IMR-90 (cell line): ENCODE measurements at regions not wholly inside any gene's neighbourhood (a gene's known extent, or its start where the extent isn't known, plus 50 kb on each side); places are given as distances from the start of the nearest gene placed in this dataset.

Source experiments
- ATAC-seq: fragments of 200-7000 bp; cut with Tn5 transposase; 2 replicates; pipeline ENCODE4 v1.9.1; 2020; ENCODE audit warnings: low read depth, mild to moderate bottlenecking, moderate library complexity
- BruUV-seq: library from RNA; stranded (reverse); fragments of 400-500 nt; replicated peaks from 2 replicates; lab custom pipeline; 2021; lab: Mats Ljungman, UMichigan
- CTCF ChIA-PET: fragments of 300-600 bp; formaldehyde crosslinking; extraction: SDS; loops from one replicate; lab custom pipeline; 2021; ENCODE audit warnings: antibody characterized with exemption; lab: Yijun Ruan, JAX
- POLR2A ChIA-PET: fragments of 300-600 bp; sonication (Branson Sonifier 250); formaldehyde crosslinking; loops from one replicate; lab custom pipeline; 2022; ENCODE audit warnings: antibody characterized with exemption; ENCODE audit not compliant: unreplicated experiment; lab: Charles Lee
- DNase-seq: peaks from one replicate; pipeline ENCODE4 v3.0.0; 2013
- H2AFZ ChIP-seq: replicated peaks from 2 replicates; pipeline ENCODE3; 2013; ENCODE audit warnings: low read length, mild to moderate bottlenecking; ENCODE audit not compliant: poor library complexity
- H2AK5ac ChIP-seq: 2 replicates; pipeline ENCODE4 v1.6.1; 2013; ENCODE audit warnings: low read depth, low read length, inconsistent platforms
- H2AK9ac ChIP-seq: replicated peaks from 2 replicates; pipeline ENCODE3; 2013; ENCODE audit warnings: mild to moderate bottlenecking, low read depth, low read length, moderate library complexity; ENCODE audit not compliant: poor library complexity
- H2BK120ac ChIP-seq: 2 replicates; pipeline ENCODE4 v1.6.1; 2013; ENCODE audit warnings: low read depth, low read length, inconsistent platforms
- H2BK15ac ChIP-seq: 3 replicates; pipeline ENCODE4 v1.6.1; 2013; ENCODE audit warnings: low read depth, low read length, inconsistent platforms
- H2BK20ac ChIP-seq: 2 replicates; pipeline ENCODE4 v1.6.1; 2013; ENCODE audit warnings: low read depth, mild to moderate bottlenecking, inconsistent platforms, low read length, moderate library complexity
- H2BK5ac ChIP-seq: 2 replicates; pipeline ENCODE4 v1.6.1; 2013; ENCODE audit warnings: mild to moderate bottlenecking, low read depth, low read length, inconsistent platforms; ENCODE audit not compliant: poor library complexity, severe bottlenecking
- H3K14ac ChIP-seq: replicated peaks from 2 replicates; pipeline ENCODE4 v1.6.1; 2013; ENCODE audit warnings: low read depth, low read length, inconsistent platforms
- H3K18ac ChIP-seq: 2 replicates; pipeline ENCODE4 v1.6.1; 2013; ENCODE audit warnings: low read depth, low read length, control low read depth
- H3K23ac ChIP-seq: 2 replicates; pipeline ENCODE4 v1.6.1; 2013; ENCODE audit warnings: low read depth, low read length, inconsistent platforms
- H3K27ac ChIP-seq: 2 replicates; pipeline ENCODE4 v1.5.1; 2013; ENCODE audit warnings: mild to moderate bottlenecking, control low read depth, low read length; ENCODE audit not compliant: insufficient read depth
- H3K27me3 ChIP-seq: 2 replicates; pipeline ENCODE4 v1.6.1; 2013; ENCODE audit warnings: low read length; ENCODE audit not compliant: control insufficient read depth, insufficient read depth
- H3K36me3 ChIP-seq: 2 replicates; pipeline ENCODE4 v1.6.1; 2013; ENCODE audit warnings: low read length, mixed read lengths; ENCODE audit not compliant: control insufficient read depth, insufficient read depth
- H3K4ac ChIP-seq: 2 replicates; pipeline ENCODE4 v1.6.1; 2013; ENCODE audit warnings: low read depth, low read length, inconsistent platforms
- H3K4me1 ChIP-seq: 2 replicates; pipeline ENCODE4 v1.6.1; 2013; ENCODE audit warnings: low read length, mixed read lengths; ENCODE audit not compliant: control insufficient read depth, insufficient read depth
- H3K4me2 ChIP-seq: 2 replicates; pipeline ENCODE4 v1.6.1; 2013; ENCODE audit warnings: low read depth, mild to moderate bottlenecking, control low read depth, low read length, moderate library complexity
- H3K4me3 ChIP-seq: 2 replicates; pipeline ENCODE4 v1.5.1; 2013; ENCODE audit warnings: low read depth, mild to moderate bottlenecking, control low read depth, low read length, moderate library complexity; ENCODE audit not compliant: insufficient read depth
- H3K56ac ChIP-seq: 2 replicates; pipeline ENCODE4 v1.6.1; 2013; ENCODE audit warnings: low read length, inconsistent platforms; ENCODE audit not compliant: insufficient read depth; ENCODE audit errors: extremely low read depth
- H3K79me1 ChIP-seq, 2 experiments: 2 replicates each; pipeline ENCODE4 v1.6.1; 2013; ENCODE audit warnings: low read length in 2 of 2, inconsistent platforms in 1 of 2, low read depth in 1 of 2
- H3K9ac ChIP-seq: 2 replicates; pipeline ENCODE4 v1.6.1; 2013; ENCODE audit warnings: low read depth, low read length, control low read depth
- H3K9me1 ChIP-seq: 2 replicates; pipeline ENCODE4 v1.6.1; 2013; ENCODE audit warnings: low read length, inconsistent platforms; ENCODE audit not compliant: insufficient read depth
- H3K9me3 ChIP-seq: 2 replicates; pipeline ENCODE4 v1.6.1; 2013; ENCODE audit warnings: low read length; ENCODE audit not compliant: control insufficient read depth, insufficient read depth
- H4K20me1 ChIP-seq: 2 replicates; pipeline ENCODE4 v1.6.1; 2013; ENCODE audit warnings: low read length, inconsistent platforms; ENCODE audit not compliant: insufficient read depth
- H4K5ac ChIP-seq: 2 replicates; pipeline ENCODE4 v1.6.1; 2013; ENCODE audit warnings: mild to moderate bottlenecking, low read depth, low read length, control low read depth
- H4K8ac ChIP-seq, 2 experiments: 2 replicates each; pipeline ENCODE4 v1.6.1; 2013; ENCODE audit warnings: low read depth in 2 of 2, low read length in 2 of 2, control low read depth in 1 of 2, inconsistent platforms in 1 of 2
- H4K91ac ChIP-seq: 2 replicates; pipeline ENCODE4 v1.6.1; 2013; ENCODE audit warnings: low read depth, low read length, inconsistent platforms; ENCODE audit not compliant: insufficient read depth
- BHLHE40 ChIP-seq: fragments of 150-350 bp; IDR thresholded peaks from 2 replicates; pipeline ENCODE4 v1.6.1; 2016; ENCODE audit warnings: mild to moderate bottlenecking, low read depth, low read length
- CEBPB ChIP-seq: IDR thresholded peaks from 2 replicates; pipeline ENCODE4 v1.6.1; 2012; ENCODE audit warnings: low read depth, low read length, improper control_type of control experiment
- CHD1 ChIP-seq: IDR thresholded peaks from 2 replicates; pipeline ENCODE4 v1.6.1; 2012; ENCODE audit warnings: low read depth, low read length, improper control_type of control experiment
- CTCF ChIP-seq: conservative IDR thresholded peaks from 2 replicates; pipeline ENCODE4 v1.5.1; 2012; ENCODE audit warnings: mild to moderate bottlenecking, low read depth, low read length, improper control_type of control experiment
- ELK1 ChIP-seq: fragments of 150-350 bp; IDR thresholded peaks from 2 replicates; pipeline ENCODE4 v1.6.1; 2016; ENCODE audit warnings: low read depth, mild to moderate bottlenecking, low read length, moderate library complexity, borderline replicate concordance
- FOS ChIP-seq: fragments of 150-350 bp; IDR thresholded peaks from 2 replicates; pipeline ENCODE4 v1.6.1; 2016; ENCODE audit warnings: low read depth, low read length
- MAFK ChIP-seq: IDR thresholded peaks from 2 replicates; pipeline ENCODE4 v1.6.1; 2012; ENCODE audit warnings: low read depth, low read length, improper control_type of control experiment
- MAZ ChIP-seq: IDR thresholded peaks from 2 replicates; pipeline ENCODE4 v1.6.1; 2012; ENCODE audit warnings: low read depth, mild to moderate bottlenecking, low read length, improper control_type of control experiment, moderate library complexity, borderline replicate concordance
- MXI1 ChIP-seq: IDR thresholded peaks from 2 replicates; pipeline ENCODE4 v1.6.1; 2012; ENCODE audit warnings: low read depth, mild to moderate bottlenecking, low read length, moderate library complexity, borderline replicate concordance
- NFE2L2 ChIP-seq: fragments of 150-350 bp; IDR thresholded peaks from 2 replicates; pipeline ENCODE4 v1.6.1; 2016; ENCODE audit warnings: low read depth, mild to moderate bottlenecking, low read length
- POLR2A ChIP-seq: IDR thresholded peaks from 2 replicates; pipeline ENCODE4 v1.6.1; 2012; ENCODE audit warnings: mild to moderate bottlenecking, low read depth, low read length
- RAD21 ChIP-seq: IDR thresholded peaks from 2 replicates; pipeline ENCODE4 v1.6.1; 2012; ENCODE audit warnings: low read length, improper control_type of control experiment
- RCOR1 ChIP-seq: IDR thresholded peaks from 2 replicates; pipeline ENCODE4 v1.6.1; 2012; ENCODE audit warnings: mild to moderate bottlenecking, low read length, improper control_type of control experiment; ENCODE audit not compliant: insufficient replicate concordance
- RFX5 ChIP-seq: IDR thresholded peaks from 2 replicates; pipeline ENCODE4 v1.8.0; 2012; ENCODE audit warnings: low read depth, mild to moderate bottlenecking, low read length, moderate library complexity
- SMC3 ChIP-seq: fragments of 150-350 bp; IDR thresholded peaks from 2 replicates; pipeline ENCODE4 v1.6.1; 2016; ENCODE audit warnings: low read depth, mild to moderate bottlenecking, antibody characterized with exemption, low read length, moderate library complexity
- WGBS, 2 experiments: methylation state at CpG; one replicate each; pipeline versions ENCODE4 v1.1.5 to v1.1.7; 2013; ENCODE audit warnings: missing lambda C conversion rate in 2 of 2; ENCODE audit not compliant: insufficient read length in 1 of 2; ENCODE audit errors: extremely low coverage in 2 of 2; 5-methylcytosine and 5-hydroxymethylcytosine counted together
- dilution Hi-C: fragments of 300-500 bp; cut with HindIII; formaldehyde crosslinking; loops from one replicate; pipeline ENCODE4 v1.14.3; 2018; ENCODE audit warnings: low sequenced_read_pairs; ENCODE audit not compliant: unreplicated experiment
- in situ Hi-C: fragments of 300-500 bp; cut with MboI; formaldehyde crosslinking; loops from 3 replicates; pipeline ENCODE4 v1.14.3; 2019; ENCODE audit warnings: low sequenced_read_pairs, inconsistent platforms, mixed read lengths
- intact Hi-C: fragments of 100-400 bp; cut with micrococcal nuclease; formaldehyde crosslinking; loops from 2 replicates; pipeline ENCODE4 v1.10.0; 2022
- TF ChIP-seq, protein P1 (sequence below): fragments of 150-350 bp; IDR thresholded peaks from 2 replicates; pipeline ENCODE4 v1.6.1; 2017; ENCODE audit warnings: mild to moderate bottlenecking, antibody characterized with exemption, low read length, low read depth

DNA sequence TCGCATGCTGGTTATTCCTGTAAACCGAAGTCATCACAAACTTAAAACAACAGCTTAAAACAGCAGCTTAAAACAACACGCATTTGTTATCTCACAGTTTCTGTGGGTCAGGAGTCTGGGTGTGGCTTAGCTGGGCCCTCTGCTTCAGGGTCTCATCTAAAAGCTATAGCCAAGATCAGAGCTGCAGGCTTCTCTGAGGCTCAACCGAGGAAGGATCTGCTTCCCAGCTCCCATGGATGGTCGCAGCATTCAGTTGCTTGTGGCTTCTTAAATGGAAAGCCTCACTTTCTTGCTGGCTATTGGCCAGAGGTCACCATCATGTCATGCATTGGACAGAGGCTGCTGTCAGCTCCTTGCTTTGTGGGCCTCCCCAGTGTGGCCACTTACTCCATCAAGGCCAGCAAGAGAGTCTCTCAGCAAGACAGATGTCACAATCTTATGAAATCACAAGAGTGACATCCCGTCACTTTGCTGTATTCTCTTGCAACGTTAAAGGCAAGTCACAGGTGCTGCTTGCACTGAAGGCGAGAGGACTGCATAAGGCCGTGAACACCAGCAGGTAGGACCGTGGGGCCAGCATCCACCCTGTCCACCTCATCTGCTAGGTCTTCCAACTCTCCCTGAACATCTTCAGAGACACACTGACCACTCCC, 117.9 kb upstream of the TNRC6C start:
- Histone ChIP-seq H3K14ac (no peak overlapping the region), H3K4me2 (no peak overlapping the region), H3K27ac (no peak overlapping the region), H3K4me3 (no peak overlapping the region), H2AFZ (no peak overlapping the region), H3K79me1 (no peaks in the 10 kb centered on the region), H3K4ac (no peak overlapping the region), H3K9me3 (no peaks in the 10 kb centered on the region), H2BK5ac (no peak overlapping the region), H2BK15ac (no peak overlapping the region), H2AK9ac (peak overlapping the region; percentile 32), H3K23ac (no peak overlapping the region), H3K4me1 (peaks cover 7% of the 10 kb centered on the region), H3K18ac (no peak overlapping the region), H2AK5ac (no peak overlapping the region), H3K27me3 (peaks cover 4% of the 10 kb centered on the region), H2BK20ac (no peak overlapping the region), H4K91ac (no peak overlapping the region), H4K8ac (no peak overlapping the region), H3K36me3 (no peaks in the 10 kb centered on the region), H4K20me1 (no peaks in the 10 kb centered on the region), H3K9ac (no peak overlapping the region), H2BK120ac (no peak overlapping the region), H3K9me1 (no peaks in the 10 kb centered on the region), H3K56ac (no peak overlapping the region), H4K5ac (no peak overlapping the region)
- ATAC-seq (no peak), DNase-seq (no peak)
- WGBS, 2 experiments = 87% methylated on average over 3 of the region's 10 CpGs; no CpG with 5 or more reads in 1 of the 2 experiments
- no TSS peak for BruUV-seq
- dilution Hi-C loops = no loop called here
- ChIA-PET CTCF (no interaction called here), POLR2A (no interaction called here)
- TF ChIP-seq BHLHE40 = no peak
- TF ChIP-seq NFE2L2 = no peak
- TF ChIP-seq MXI1 = no peak
- TF ChIP-seq FOS = no peak
- no peak for TF ChIP-seq SMC3
- TF ChIP-seq, protein P1, sequence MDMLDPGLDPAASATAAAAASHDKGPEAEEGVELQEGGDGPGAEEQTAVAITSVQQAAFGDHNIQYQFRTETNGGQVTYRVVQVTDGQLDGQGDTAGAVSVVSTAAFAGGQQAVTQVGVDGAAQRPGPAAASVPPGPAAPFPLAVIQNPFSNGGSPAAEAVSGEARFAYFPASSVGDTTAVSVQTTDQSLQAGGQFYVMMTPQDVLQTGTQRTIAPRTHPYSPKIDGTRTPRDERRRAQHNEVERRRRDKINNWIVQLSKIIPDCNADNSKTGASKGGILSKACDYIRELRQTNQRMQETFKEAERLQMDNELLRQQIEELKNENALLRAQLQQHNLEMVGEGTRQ = no peak
- no peak for TF ChIP-seq CTCF
- no peak for TF ChIP-seq RFX5
- TF ChIP-seq POLR2A = no peak
- TF ChIP-seq ELK1 = no peak
- no peak for TF ChIP-seq RCOR1
- no peak for TF ChIP-seq RAD21
- no peak for TF ChIP-seq CEBPB
- no peak for TF ChIP-seq MAFK
- TF ChIP-seq CHD1 = no peak
- TF ChIP-seq MAZ = no peak
- intact Hi-C loops = no loop called here
- in situ Hi-C loops = no loop called here
